Prostate gland (tissue), 2 donors: ENCODE measurements at regions not wholly inside any gene's neighbourhood (a gene's known extent, or its start where the extent isn't known, plus 50 kb on each side); places are given as distances from the start of the nearest gene placed in this dataset.
A peak's percentile ranks its signal among the peaks of the same experiment; 100 is the strongest.

Source experiments
- DNase-seq: peaks from one replicate; pipeline ENCODE4 v3.0.0-alpha.2; 2019; ENCODE audit warnings: low spot score
- H3K27ac ChIP-seq, 2 donors: fragments of 200-600 bp; sonication (generic); 2 replicates each; pipeline ENCODE4 v1.5.1; 2017 to 2019
- H3K27me3 ChIP-seq: fragments of 200-600 bp; sonication (generic); replicated peaks from 2 replicates; pipeline ENCODE4 v1.5.1; 2019; ENCODE audit not compliant: insufficient read depth
- H3K36me3 ChIP-seq, 2 donors: fragments of 200-600 bp; sonication (generic); 1 replicate in 1 of 2; 2 replicates in 1 of 2; pipeline versions ENCODE4 v1.5.1 to v1.8.1; 2017 to 2019
- H3K4me1 ChIP-seq: fragments of 200-600 bp; sonication (generic); replicated peaks from 2 replicates; pipeline ENCODE4 v1.5.1; 2019
- H3K4me3 ChIP-seq, 2 donors: fragments of 200-600 bp; sonication (generic); 2 replicates each; pipeline ENCODE4 v1.5.1; 2017 to 2019
- H3K9me3 ChIP-seq: fragments of 200-600 bp; sonication (generic); 2 replicates; pipeline ENCODE4 v1.5.1; 2017
- POLR2A ChIP-seq: fragments of 450-650 bp; IDR thresholded peaks from one replicate; pipeline ENCODE4 v1.6.1; 2016; ENCODE audit warnings: antibody characterized with exemption, mild to moderate bottlenecking
- POLR2AphosphoS5 ChIP-seq: sonication (generic); formaldehyde crosslinking; IDR thresholded peaks from one replicate; pipeline ENCODE4 v1.6.1; 2017; ENCODE audit warnings: antibody characterized with exemption
- WGBS: methylation state at CpG from one replicate; pipeline ENCODE4 v1.1.5; 2018; 5-methylcytosine and 5-hydroxymethylcytosine counted together
- intact Hi-C: fragments of 100-400 bp; cut with DNase I; formaldehyde crosslinking; loops from one replicate; pipeline ENCODE4 v1.14.2; 2022
- TF ChIP-seq, protein P1 (sequence below), 4 experiments: fragments of 200-600 bp in 2 of 4; fragments of 450-650 bp in 2 of 4; sonication (generic) in 2 of 4; IDR thresholded peaks; 1 replicate in 3 of 4; 2 replicates in 1 of 4; pipeline ENCODE4 v1.5.1; 2016 to 2019; ENCODE audit warnings: antibody characterized with exemption in 4 of 4, mild to moderate bottlenecking in 2 of 4, moderate library complexity in 2 of 4

DNA sequence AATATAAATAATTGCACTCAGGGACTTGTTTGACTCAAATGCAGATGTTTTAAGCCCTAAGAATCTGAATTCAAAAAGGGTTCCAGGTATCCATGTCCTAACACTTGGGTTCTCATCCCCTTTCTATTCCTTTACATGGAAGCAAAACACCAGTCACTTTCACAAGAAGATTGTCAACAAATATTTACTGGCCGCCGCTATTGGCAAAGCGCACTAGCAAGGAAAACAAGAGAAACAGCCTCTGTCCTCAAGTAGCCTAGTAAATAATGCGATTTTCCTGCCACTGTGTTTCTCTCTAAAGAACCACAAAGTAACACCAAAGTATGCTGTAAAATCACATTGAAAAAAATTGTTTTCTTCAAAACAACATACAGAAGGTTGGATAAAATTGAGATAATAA is 66.7 kb upstream of the EZH2 start:
- H3K27me3 ChIP-seq, result no peaks in the 10 kb centered on the region
- H3K9me3 ChIP-seq, result no peaks in the 10 kb centered on the region
- H3K36me3 ChIP-seq, result no peaks in the 10 kb centered on the region
- no peak overlapping the region for H3K27ac ChIP-seq
- no peak for DNase-seq
- intact Hi-C loops, result no loop called here
- 89% methylated on average over 4 of the region's 4 CpGs for WGBS
- H3K4me3 ChIP-seq, result no peak overlapping the region
- no peaks in the 10 kb centered on the region for H3K4me1 ChIP-seq
- TF ChIP-seq POLR2AphosphoS5, result no peak
- TF ChIP-seq, protein P1, sequence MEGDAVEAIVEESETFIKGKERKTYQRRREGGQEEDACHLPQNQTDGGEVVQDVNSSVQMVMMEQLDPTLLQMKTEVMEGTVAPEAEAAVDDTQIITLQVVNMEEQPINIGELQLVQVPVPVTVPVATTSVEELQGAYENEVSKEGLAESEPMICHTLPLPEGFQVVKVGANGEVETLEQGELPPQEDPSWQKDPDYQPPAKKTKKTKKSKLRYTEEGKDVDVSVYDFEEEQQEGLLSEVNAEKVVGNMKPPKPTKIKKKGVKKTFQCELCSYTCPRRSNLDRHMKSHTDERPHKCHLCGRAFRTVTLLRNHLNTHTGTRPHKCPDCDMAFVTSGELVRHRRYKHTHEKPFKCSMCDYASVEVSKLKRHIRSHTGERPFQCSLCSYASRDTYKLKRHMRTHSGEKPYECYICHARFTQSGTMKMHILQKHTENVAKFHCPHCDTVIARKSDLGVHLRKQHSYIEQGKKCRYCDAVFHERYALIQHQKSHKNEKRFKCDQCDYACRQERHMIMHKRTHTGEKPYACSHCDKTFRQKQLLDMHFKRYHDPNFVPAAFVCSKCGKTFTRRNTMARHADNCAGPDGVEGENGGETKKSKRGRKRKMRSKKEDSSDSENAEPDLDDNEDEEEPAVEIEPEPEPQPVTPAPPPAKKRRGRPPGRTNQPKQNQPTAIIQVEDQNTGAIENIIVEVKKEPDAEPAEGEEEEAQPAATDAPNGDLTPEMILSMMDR (IDR thresholded peaks at IDR 0.05), result no peak
- no peak for TF ChIP-seq POLR2A

- no peak for DNase-seq
- Histone ChIP-seq H3K27me3 (no peaks in the 10 kb centered on the region), H3K4me1 (no peaks in the 10 kb centered on the region), H3K36me3 (no peaks in the 10 kb centered on the region), H3K27ac (no peak overlapping the region), H3K4me3 (no peak overlapping the region), H3K9me3 (no peaks in the 10 kb centered on the region)
- 73% methylated on average over 8 of the region's 8 CpGs for WGBS
- TF ChIP-seq, protein P1 (IDR thresholded peaks at IDR 0.05), result no peak
- TF ChIP-seq POLR2AphosphoS5, result no peak
- TF ChIP-seq POLR2A, result no peak
- intact Hi-C loops, result loop anchor here (5.0 kb wide), 1 partner anchor 248 kb away; the partner anchor contains the start of gene CUL1
Observed at GRCh38 chr7:148944935-148945934, 61.1 kb upstream of the EZH2 start.

GRCh38 chr7:148941598-148942275 is 57.6 kb upstream of the EZH2 start:
- H3K27ac ChIP-seq, result peak overlapping the region; percentile 77 to 83
- TF ChIP-seq, protein P1 (IDR thresholded peaks at IDR 0.05), result peak in 2 of 4 experiments; percentile 37 to 38
- TF ChIP-seq POLR2AphosphoS5, result no peak
- no peaks in the 10 kb centered on the region for H3K9me3 ChIP-seq
- peak overlapping the region; percentile 55 to 60 for H3K4me3 ChIP-seq
- WGBS, result 11% methylated on average over 17 of the region's 17 CpGs
- DNase-seq, result peak; percentile 40
- H3K36me3 ChIP-seq, result no peaks in the 10 kb centered on the region
- intact Hi-C loops, result loop anchor here (2.0 to 5.0 kb wide), 2 partner anchors 57 to 244 kb away; partner anchors contain the start of genes CUL1 and EZH2
- H3K4me1 ChIP-seq, result no peaks in the 10 kb centered on the region
- H3K27me3 ChIP-seq, result no peaks in the 10 kb centered on the region

GRCh38 chr7:148940702-148941597 is 56.9 kb upstream of the EZH2 start:
- intact Hi-C loops, result loop anchor here (2.0 to 5.0 kb wide), 2 partner anchors 56 to 244 kb away; partner anchors contain the start of genes CUL1 and EZH2
- Histone ChIP-seq H3K9me3 (no peaks in the 10 kb centered on the region), H3K27ac (peak overlapping the region; percentile 77 to 83), H3K36me3 (no peaks in the 10 kb centered on the region), H3K4me1 (no peaks in the 10 kb centered on the region), H3K4me3 (peak overlapping the region; percentile 55 to 60), H3K27me3 (no peaks in the 10 kb centered on the region)
- TF ChIP-seq, protein P1 (IDR thresholded peaks at IDR 0.05), result no peak
- TF ChIP-seq POLR2A, result peak; percentile 41
- peak; percentile 76 for TF ChIP-seq POLR2AphosphoS5
- peak; percentile 69 for DNase-seq
- WGBS, result under 1% methylated on average over 29 of the region's 43 CpGs
